Adrenal gland (tissue), 5 donors: ENCODE measurements at regions not wholly inside any gene's neighbourhood (a gene's known extent, or its start where the extent isn't known, plus 50 kb on each side); places are given as distances from the start of the nearest gene placed in this dataset.

Experiments used
- CTCF ChIP-seq, 6 experiments: fragments of 450-650 bp in 4 of 6; fragments of 200-600 bp in 2 of 6; sonication (generic) in 1 of 6; IDR thresholded peaks; 1 replicate in 5 of 6; 2 replicates in 1 of 6; pipeline versions ENCODE4 v1.5.1 to v1.8.0; 2016 to 2021; ENCODE audit warnings: antibody characterized with exemption in 6 of 6, mild to moderate bottlenecking in 2 of 6, moderate library complexity in 1 of 6
- POLR2A ChIP-seq, 2 donors: fragments of 450-650 bp; IDR thresholded peaks; one replicate each; pipeline ENCODE4 v1.6.1; 2017; ENCODE audit warnings: antibody characterized with exemption in 2 of 2, mild to moderate bottlenecking in 2 of 2, moderate library complexity in 1 of 2
- donor health status: DM: no; HTN: no; CAD: no.

- TF ChIP-seq CTCF (IDR thresholded peaks at IDR 0.05) (no peak), POLR2A (IDR thresholded peaks at IDR 0.05) (no peak)
Observed at GRCh38 chr9:73531051-73531532, 379.4 kb downstream of the ANXA1 start.
